Activated CD8-positive, alpha-beta memory T cell treated with anti-CD3 and anti-CD28 coated beads for 48 hours (primary cell): ENCODE measurements at regions not wholly inside any gene's neighbourhood (a gene's known extent, or its start where the extent isn't known, plus 50 kb on each side); places are given as distances from the start of the nearest gene placed in this dataset.
"Not testable (repeated sequence)": the region's sequence is repeated elsewhere in the genome, so short reads cannot be mapped to it uniquely, and the experiment has no call there.

Experiments used
- DNase-seq, 3 experiments: peaks; one replicate each; pipeline ENCODE4 v3.0.0-alpha.2; 2020; ENCODE audit warnings: low read depth in 2 of 3, low spot score in 2 of 3

DNA sequence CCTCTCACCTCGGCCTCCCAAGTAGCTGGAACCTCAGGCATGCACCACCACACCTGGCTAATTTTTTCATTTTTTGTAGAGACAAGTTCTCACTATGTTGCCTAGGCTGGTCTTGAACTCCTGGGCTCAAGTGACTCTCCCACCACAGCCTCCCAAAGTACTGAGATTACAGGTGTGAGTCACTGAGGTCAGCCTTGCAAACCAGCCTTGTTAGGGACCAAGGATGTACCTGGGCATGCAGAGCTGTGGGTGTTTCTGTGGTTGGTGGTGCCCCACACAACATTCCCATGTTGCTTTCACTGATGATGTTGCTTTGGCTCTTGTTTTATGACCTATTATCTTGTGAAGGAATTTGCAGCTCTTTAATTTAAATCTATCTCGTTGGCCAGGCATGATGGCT is 54.8 kb downstream of the OTUD1 start:
- no peak for DNase-seq

DNA sequence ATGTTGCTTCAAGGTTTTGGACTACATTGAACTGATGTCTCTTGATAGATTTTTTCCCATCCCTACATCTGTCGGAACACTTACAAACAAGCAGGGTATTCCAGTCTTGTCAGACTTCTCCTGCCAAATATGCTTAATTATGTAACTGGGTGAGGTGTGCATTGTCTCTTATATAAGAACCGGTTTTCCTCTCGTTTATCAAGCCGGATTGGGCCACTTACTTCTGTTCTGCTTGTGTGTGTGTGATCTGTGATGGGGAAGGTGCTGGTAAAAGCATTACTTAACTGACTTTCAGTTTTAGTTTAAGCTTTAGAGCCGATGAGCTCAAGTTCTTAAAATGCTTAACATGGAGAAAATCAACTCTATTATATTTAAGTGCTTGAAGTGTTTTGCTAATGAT is 57.9 kb downstream of the OTUD1 start:
- DNase-seq: no peak

DNA sequence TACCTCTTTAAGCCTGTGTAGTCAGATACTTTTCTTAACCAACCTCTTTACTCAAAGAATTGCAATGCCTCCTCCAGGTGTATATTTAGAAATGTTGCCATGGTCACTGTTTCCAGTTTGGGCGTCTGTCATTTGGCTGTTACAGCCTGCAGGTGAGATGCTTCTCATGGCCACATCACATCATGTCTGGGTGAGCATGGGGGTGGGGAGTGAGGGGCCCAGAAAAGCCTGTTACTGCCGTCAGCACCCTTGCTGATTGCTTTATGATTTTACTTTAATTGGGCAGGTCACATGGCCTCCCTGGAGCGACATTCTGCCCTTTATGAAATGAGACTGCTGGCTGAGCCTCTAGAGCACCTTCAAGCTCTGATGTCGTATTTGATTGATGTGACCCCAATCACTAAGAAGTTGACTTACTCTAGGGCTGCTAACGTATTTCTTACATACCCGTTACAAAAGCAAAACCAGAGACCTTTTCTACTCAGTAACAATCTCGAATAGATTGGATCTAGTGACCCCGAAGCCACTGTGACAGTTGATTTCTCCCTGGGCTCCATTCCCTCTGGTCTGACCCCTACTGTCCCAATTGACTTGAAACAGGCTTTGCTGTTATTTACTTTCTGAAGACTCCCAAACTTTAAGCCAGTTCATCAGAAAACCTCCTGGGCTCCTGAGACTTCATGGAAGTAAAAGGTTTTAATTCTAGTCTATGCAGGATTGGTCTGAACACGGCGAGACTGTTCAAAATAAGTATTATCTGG is 60.7 kb downstream of the OTUD1 start:
- no peak for DNase-seq

DNA sequence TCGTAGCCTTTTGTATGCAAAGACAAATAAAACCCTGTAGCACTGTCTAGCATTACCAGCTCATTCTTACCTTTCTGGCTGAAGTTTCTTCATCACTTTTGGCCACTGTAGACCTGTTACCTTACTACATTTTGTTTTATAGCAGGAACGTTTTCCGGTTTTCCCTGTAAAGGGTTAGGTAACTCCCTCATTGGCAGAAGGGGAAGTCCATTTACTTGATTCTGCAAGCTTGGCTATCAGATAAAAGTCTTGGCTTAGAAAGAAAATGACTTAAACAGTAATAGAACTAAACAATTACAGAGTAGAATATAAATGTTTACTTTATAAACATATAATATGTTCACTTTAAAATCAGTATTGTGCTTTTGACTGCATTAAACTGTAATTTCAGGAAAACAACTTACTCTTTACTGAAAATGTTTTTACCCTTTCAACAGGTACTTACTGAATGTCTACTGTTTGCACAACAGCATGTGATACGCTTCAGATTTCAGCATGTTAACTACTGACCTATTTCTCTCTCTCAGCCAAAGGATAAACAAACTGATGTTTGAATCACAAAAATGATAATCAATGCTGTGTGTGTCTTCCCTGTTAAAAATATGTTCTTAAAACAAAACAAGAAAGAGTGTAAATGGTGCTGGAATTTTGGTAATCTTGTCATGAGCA is 67.1 kb downstream of the OTUD1 start:
- DNase-seq: no peak

DNA sequence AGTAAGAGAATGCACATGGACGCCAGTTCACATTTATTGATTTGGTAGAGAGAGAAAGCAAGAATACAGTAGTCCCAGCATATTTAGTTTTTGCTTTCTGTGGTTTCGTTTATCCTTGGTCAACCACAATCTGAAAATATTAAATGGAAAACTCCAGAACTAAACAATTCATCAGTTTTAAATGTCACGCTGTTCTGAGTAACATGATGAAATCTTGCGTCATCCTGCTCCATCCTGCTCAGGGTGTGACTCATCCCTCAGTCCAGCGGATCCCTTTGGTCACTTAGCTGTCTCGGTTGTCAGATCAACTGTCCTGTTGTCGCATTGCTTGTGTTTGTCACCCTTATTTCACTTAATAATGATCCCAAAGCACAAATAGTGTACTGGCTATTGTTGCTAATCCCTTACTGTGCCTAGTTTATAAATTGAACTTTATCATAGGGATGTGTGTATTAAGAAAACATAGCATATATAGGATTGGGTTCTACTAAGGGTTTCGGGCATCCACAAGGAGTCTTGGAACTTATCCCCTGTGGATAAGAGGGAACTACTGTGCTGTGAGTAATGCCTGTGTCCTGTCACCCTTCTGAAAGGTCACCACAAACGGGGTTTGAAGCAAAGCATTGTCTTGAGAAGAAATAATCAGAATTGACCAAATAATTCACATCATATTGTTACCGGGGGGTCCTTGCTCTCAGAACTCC is 73.6 kb downstream of the OTUD1 start:
- no peak for DNase-seq

DNA sequence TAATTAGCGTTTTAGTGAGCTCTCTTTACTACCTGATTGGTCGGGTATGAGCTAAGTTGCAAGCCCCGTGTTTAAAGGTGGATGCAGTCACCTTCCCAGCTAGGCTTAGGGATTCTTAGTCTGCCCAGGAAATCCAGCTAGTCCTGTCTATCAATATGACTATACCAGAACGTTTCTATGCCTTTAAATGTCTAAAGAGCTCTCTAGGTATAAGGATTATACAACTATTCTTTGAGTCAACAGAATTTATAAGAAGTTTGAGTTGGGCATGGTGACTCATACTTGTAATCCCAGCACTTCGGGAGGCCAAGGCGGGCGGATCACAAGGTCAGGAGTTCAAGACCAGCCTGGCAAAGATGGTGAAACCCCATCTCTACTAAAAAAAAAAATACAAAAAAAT is 74.7 kb downstream of the OTUD1 start:
- DNase-seq: not testable (repeated sequence)

DNA sequence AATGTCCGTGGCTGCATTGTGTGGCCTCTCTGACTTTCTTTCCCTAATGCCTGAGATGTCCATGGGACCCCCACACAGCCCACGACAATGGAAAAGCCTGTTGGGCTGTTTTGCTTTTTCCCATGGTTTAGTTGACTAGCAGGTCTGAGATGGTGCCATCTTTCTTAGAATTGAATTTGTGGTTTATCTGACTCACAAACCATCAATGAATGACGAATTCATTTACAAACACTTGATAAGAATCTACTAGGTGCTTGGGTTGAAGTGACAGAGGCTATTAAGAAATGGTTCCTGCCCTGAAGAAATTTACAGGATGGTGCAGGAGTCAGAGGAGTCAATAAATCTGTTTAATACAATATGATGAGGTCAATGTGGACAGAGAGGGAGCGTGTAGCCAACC is 75.4 kb downstream of the OTUD1 start:
- no peak for DNase-seq

DNA sequence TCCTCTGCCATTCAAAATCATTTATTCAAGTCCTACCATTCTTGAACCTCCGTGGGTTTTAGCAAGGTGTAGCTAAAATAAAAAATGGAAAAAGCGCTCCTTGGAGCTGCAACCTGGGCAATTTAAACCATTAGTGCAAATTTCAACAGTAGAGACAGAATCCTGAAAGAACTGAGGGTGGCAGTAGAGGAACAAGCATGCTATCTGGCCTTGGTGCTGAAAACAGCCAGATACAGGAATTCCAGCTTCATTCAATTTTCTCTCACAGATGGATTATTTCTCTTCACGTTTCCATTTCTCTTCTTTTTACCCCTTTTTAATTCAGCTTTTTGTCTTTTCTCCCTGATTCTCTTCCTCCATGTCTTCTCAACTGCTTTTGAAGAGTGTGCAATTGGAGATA is 77.7 kb downstream of the OTUD1 start:
- no peak for DNase-seq

DNA sequence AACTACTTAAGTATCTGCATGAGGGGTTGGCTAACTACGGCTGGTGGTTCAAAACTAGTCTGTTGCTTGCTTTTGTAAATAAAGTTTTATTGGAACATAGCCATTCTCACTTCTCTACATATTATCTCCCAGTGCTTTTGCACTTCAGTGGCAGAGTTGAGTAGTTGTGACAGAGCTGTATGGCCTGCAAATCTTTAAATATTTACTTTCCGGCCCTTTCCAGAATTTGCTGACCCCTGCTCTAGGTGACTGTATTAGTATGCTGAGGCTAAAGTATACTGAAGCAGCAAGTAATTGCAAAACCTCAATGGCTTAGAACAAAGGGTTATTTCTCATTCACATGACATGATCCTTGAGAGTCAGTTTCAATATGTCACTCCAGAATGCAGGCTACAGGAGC is 78.3 kb downstream of the OTUD1 start:
- DNase-seq: no peak

DNA sequence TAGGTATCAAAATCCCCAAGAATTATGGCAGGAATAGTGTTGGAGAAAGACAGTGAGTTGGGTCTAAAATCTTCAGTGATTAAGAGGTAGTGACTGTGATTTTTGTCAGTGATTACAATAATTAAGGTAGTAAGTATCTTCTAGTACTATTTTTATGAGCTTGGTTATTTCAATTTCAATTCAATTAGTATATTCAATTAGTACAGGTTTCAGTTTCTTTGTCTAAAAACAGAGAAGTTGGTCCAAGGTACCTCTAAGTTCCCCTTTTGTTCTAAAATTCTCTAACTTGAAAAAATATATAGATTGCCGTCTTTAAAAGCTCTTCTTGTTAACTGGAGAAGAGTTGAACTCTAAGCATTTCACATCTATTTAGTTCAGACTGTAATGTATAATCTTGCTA is 82.9 kb downstream of the OTUD1 start:
- DNase-seq: no peak

DNA sequence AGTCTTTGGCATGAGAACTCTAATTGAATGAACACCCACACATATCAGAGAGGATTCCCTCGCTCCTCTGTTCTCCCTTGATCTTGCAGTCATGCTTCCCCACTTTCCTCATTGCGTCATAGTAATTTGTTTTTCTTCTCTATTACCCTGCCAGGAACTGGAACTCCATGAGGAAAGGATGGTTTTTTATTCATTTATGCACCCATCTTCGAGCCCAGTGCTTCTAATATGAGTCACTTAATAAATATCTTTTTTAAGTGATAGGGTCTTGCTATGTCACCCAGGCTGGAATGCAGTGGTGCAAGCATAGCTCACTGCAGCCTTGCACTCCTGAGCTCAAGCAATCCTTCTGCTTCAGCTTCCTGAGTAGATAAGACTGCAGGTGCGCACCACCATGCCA is 83.5 kb downstream of the OTUD1 start:
- DNase-seq: no peak

DNA sequence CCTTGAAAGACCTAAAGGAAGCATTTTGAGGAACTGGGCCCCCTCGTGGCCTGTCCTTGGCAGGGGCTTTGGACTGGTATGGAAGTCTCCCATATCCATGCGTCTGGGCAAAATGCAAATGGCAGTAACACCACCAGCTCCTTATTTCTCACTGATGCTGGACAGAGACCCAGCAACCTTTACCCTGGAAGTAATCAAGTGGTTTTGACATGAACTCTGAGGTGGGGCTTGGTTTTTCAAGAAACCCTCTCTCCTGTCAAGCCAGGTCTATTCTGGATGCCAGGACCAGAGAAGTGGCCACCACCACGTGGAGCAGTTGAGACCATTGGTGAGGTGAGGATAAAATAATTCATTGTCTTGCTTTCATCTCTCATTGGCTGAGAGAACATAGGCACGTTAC is 84.4 kb downstream of the OTUD1 start:
- DNase-seq: no peak

DNA sequence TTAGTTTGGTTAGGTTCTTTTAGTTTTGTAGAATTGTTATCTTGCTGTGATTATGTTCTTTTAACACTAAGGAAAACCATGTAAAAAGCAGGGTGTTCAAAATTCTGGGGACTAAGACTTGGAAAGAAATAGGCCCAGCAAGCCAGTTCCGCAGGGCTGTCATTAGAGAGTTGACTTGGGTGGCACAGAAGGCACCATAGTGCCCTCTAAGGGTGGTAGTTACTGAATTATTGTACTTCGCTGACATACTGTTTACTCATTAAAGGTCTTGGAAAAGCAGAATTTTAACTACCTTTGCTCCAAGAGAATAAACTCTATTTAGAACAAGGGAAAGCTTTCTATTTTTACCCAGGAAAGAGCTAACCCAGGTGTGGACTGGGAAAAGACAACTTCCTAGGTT is 86.5 kb downstream of the OTUD1 start:
- DNase-seq: no peak

DNA sequence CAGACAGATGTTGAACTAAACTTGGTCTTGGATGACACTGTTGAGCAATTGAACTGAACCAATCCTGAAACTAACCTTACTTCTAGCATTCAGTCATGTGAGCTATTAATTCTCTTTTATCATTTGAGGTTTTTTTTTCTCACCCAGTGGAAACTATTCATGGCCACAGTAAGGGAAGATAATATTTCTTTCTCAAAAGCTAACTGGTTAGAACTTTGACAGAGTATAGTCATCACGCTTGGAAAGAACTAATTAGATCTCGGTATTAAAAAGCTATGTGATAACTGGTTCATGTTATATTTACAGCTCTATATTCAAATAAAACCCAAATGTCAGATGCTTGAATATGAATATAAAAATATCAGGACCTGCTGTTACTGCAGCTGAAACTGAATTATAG is 89.5 kb downstream of the OTUD1 start:
- no peak for DNase-seq

DNA sequence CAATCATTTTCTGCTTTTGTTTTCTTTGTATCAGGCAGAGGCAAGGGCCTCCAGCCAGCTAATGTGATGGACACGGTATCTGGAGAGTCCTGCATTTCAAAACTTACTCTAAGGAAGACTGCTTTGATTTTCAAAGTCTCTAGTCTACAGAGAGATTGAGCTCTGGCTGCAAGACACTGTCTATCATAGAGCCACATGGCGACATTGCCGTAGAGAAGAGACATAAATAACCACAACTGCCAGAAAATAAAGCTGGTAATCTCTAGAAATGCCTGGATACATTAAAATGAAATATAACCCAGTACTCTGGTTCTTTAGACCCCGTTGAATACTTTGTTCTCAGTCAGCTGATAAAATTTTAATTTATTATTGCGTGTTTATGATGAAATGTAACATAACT is 90.8 kb downstream of the OTUD1 start:
- DNase-seq: no peak

DNA sequence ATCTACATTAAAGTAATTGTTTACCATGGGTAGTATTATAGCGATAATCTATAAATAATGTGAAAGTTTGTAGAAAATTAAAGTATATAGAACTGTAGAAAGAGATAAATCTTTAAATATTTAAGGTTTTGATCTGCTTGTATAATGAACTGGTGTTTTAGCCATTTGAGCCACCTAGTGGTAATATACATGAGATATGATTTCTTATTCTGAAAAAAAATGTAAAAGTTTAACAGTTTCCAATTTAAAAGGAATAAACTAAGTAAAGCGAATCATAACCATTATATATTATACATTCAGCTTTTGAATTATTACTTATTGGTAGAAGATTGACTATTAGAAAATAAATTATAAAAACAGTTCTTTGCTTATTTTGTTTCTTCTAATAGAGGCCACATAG is 91.2 kb downstream of the OTUD1 start:
- DNase-seq: no peak

DNA sequence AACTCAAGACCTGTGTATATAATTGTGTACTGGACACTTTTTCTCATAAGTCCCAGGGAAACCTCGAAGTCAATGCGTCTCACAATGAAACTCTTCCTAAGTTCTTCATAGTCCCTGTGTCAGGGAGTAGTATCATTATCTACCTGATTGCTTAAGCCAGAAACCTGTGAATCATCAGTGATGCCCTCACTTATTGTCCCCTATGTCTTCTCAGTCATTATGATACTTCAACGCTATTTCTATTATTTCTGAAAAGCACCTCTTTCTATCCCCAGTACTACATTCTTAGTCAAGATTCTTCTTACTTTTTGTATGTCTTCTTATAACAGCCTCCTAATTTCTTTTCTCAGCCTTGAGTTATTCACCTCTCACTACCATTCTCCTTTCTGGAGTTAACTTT is 94.3 kb downstream of the OTUD1 start:
- no peak for DNase-seq

DNA sequence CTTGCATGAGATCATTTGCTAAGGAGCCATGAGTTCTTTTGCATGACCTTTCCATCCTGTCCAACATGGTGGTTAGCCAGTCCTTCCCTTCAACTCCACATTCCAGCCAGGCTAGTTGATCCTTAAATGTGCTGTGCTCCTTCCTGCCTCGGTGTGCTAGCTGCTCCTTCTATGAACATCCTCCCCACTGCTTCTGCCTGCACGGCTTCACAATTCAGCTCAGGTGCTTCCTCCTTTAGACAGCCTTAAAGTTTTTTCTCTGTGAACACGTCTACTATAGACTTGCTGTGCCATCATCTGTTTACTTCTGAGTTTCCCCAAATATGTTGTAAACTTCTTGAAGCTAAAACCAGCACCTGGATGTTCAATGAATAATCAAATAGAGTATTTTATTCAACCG is 95.5 kb downstream of the OTUD1 start:
- DNase-seq: no peak

DNA sequence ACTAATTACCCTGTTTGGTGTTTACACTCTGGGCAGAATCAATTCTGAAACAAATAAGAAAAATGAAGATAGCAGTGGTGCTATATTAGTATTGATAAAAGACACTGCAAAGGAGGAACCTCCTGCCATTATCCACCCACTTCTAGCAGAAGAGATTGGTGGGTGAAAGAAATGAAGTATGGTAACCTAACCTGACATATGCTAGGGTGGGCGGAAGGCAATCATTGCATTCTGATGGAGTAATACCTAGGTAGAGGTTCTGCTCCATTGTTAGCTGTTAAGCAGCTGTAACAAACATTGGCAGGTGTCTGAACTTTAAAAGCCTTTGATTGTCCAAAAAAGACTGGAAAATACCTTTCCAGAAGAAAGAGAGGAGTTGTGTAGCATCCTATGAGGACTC is 95.9 kb downstream of the OTUD1 start:
- DNase-seq: no peak

DNA sequence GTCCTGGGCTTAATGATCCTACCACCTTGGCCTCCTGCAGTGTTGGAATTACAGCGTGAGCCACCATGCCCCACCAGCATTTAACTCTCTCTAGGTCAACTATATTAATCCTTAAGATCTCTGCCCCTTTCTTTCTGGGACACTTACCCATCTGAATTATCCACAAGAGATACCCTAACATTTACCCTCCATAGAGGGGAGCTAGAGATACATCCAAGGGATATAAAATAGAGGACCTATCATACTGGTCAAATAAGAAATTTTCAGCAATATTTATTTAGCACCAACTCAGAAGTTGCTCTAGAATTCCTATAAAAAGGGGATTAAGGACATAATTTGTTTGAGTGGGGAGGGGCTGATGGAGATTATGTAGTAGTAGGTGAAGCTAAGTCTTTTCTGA is 96.5 kb downstream of the OTUD1 start:
- no peak for DNase-seq

DNA sequence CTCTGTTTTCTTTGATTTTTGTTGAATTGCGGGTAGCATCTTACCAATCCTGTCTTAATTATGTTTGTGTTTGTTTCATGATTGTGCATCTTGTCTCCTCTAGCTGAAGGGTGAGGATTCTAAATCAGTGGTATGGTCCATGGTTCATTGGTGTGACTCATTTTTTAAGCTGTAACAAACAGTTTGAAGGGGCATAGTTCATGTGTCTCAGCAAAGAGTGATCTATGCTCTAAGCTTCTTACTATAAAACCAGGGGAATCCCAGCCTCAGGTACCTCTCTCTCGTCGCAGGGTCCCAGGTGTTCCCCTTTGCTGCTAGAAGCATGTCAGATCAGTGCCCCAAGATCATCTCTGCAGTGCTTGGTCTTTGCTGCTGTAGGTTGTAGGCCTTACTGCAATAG is 100.1 kb downstream of the OTUD1 start:
- no peak for DNase-seq

DNA sequence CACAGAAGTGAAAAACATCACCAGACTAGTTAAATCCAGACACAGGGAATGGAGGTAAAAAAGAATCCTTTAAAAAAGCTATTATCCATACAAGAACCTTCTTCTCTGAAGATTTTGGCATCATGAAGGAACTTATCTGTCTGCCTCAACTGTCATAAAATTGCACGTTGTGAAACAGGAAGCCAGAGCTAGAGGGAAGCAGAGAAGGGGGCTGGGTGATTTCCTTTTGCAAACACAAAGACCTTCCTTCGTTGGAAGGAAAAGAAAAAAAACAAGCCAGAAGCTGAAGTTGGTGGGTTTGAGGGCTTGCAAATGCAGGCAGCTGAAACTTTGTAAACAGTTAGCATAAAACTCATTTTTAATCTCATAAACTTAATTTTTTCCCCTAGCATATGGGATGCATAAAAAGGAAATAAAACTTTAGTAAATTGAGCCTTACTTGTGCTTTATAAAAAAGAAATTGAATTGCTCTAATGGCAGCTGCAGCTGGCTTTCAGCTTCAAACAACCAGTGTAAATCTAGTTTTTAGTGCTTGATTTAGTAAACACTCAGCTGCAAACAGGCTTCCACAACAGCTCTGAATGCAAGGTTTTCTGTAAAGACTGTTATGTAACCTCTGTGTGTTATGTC is 101.6 kb downstream of the OTUD1 start:
- no peak for DNase-seq
